Activated CD4-positive, alpha-beta T cell treated with anti-CD3 and anti-CD28 coated beads for 48 hours (primary cell): ENCODE measurements at regions not wholly inside any gene's neighbourhood (a gene's known extent, or its start where the extent isn't known, plus 50 kb on each side); places are given as distances from the start of the nearest gene placed in this dataset.

ENCODE experiments used
- DNase-seq: peaks from one replicate; pipeline ENCODE4 v3.0.0-alpha.2; 2020

DNA sequence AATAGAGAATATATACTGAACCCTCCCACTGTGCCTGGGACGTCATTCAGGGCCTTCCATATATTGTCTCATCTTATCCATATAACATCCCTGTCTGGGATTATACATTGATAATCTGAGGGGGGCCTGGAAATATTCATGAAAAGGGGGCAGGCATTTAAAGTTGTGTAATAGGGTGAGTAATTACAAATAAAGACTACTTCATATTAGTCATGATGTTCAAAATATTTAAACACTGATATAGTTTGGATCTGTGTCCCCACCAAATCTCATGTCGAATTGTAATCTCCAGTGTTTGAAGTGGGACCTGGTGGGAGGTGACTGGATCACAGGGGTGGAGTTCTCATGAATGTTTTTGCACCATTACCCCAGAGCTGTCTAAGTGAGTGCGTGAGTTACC is 97.8 kb downstream of the AQP9 start:
- no peak for DNase-seq

DNA sequence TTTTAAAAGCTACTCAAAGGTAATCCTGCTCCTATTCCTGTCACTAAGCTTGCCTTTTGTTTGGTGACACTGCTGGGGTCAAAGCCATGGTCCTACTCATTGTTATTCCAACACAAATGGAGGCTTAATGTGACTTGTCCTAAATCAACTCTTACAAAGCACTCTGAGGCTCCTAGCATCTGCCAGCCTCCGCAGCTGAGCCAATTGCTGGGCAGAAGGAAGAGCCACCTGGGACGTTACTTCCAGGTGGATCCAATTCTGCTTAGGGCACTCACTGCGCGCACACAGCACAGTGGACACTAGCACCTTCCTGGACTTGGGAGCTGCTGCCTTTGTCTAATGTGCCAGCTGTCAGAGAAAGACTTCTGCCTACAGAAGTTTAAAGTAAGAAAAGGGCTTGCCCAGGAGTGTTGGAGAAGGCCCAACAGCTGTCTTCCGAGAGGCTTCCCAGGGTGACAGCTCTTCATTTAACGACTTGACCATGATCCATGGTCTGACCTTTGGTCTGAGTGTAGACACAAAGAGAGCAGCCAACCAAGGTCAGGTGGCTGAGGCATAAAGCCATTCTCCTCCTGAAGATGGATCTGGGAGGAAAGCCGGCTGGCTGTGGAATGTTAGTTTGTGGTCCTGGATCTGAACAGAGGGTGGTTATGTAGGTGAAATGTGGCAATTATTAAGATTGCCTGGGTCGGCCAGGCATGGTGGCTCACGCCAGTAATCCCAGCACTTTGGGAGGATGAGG is 102.2 kb downstream of the AQP9 start:
- DNase-seq = no peak

- DNase-seq = no peak
These were observed 103.7 kb downstream of the AQP9 start for GRCh38 chr15:58241872-58242271.

- DNase-seq = no peak
These were observed 104.9 kb downstream of the AQP9 start for GRCh38 chr15:58243070-58243469.

DNA sequence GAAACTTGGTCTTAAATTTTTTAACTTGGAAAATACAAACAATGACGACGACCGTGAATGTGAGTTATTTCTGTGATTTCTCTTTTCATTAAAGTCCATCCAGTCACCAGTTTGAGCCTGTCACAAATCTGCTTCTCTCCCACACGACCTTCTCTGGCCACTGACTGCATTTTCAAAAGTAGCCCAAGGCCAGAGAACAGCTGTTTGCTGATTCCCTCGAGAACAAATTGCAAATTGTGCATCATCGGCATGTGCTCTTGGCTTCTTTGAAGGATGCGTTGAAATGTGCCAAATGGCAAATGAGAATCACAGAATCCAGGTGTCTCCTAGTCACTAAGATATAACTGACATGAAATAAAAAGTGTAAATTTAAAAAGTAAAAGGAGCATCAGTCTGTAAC is 106.4 kb downstream of the AQP9 start:
- no peak for DNase-seq

- DNase-seq = no peak
These were observed 107.9 kb downstream of the AQP9 start for GRCh38 chr15:58246041-58246440.

DNA sequence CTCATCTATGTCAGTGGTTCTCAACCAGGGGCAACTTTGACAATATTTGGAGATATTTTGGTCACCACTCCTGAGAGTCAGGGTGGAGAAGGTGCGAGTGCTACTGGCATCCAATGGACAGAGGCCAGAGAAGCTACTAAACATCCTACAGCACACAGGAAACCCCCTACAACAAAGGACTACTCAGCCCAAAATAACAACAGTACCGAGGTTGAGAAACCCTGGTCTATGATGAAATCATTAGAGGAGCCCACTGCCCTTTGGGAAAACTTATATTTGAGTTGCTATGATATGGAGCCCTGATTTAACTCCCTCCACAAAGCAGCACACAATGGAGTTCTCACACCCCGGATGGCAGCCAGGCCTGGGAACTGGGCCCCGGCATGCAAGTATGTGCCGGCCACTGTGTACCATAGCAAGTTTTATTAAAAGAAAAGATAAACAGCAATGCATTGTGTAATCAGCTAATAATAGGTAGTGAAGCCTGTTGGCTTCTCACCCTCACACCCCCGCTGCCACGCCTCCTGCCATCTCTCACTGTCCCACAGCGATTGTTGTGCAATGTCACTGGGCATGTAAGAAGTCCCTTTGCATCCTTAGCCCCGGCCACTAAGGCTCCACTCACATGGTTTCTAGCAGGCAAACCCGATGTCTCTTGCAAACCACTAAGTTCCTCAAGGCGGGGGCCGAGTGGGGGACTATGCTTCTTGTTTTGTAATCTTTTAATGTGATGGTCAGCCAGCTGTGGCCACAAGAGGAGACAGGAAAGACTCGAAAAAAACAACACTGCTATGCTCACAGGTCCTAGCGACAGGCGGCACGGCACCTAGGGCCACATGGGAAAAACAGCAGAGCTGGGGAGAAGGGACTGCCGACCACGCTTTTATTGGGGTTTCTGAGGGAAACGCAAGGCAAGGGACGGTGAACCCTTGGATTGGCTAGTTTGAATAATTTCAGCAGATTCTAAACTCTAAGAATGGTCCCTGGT is 110.0 kb downstream of the AQP9 start:
- no peak for DNase-seq

- no peak for DNase-seq
These were observed 111.6 kb downstream of the AQP9 start for GRCh38 chr15:58249646-58250312.

GRCh38 chr15:58252586-58253323 is 114.6 kb downstream of the AQP9 start:
- no peak for DNase-seq

GRCh38 chr15:58257776-58258325 is 119.7 kb downstream of the AQP9 start:
- no peak for DNase-seq

GRCh38 chr15:58258501-58259292 is 120.5 kb downstream of the AQP9 start:
- no peak for DNase-seq

- no peak for DNase-seq
These were observed 122.1 kb downstream of the AQP9 start for GRCh38 chr15:58260205-58260724.

GRCh38 chr15:58260725-58261267 is 122.6 kb downstream of the AQP9 start:
- no peak for DNase-seq

GRCh38 chr15:58261368-58261767 is 123.2 kb downstream of the AQP9 start:
- DNase-seq = no peak

GRCh38 chr15:58264053-58264971 is 126.1 kb downstream of the AQP9 start:
- no peak for DNase-seq

DNA sequence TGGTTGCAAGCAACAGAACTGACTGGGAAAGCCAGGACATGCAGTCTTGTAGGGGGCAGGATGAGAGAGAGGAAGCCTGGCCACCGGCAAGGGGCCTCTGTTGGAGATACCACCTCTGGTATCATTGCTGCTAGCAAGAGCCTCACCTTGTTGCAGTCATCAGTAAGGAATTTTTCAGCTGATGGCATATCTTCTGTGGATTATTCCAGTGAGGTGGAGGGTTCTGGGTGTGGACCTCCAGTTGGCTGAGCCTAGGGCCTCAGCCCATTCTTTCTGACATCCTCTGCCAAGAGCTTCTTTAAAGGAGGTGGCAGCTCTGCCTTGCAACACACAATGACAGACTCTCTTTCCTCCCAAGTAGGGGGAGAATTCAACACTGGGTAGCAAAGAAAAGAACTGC is 128.9 kb downstream of the AQP9 start:
- DNase-seq = no peak

DNA sequence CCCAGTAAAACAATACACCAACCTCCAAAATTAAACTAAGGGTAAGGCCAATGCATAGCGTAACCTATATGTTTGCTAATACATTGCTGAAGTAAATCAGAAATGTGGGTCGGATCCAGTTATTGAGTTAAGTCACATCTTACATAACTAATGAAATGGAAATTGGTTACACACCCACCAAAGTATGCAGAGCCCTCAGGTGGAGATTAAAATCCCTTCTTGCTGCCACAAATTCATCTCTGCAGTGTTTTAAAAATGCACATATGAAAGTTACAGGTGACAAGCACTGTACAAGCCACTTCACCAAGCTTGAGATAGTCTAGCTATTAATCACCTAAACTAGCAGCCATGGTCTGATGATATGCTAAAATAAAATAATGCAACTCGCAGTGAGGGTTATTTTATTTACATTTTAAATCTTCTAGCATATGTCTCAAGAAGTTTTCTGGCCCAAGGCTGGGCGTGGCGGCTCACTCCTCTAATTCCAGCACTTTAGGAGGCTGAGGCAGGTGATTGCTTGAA is 130.6 kb downstream of the AQP9 start:
- no peak for DNase-seq

GRCh38 chr15:58269455-58270414 is 131.6 kb downstream of the AQP9 start:
- DNase-seq = peak; percentile 34
